ENCODE measurements at regions not wholly inside any gene's neighbourhood (a gene's known extent, or its start where the extent isn't known, plus 50 kb on each side); places are given as distances from the start of the nearest gene placed in this dataset.

GRCh38 chr20:54766483-54766882 is 291.1 kb downstream of the DOK5 start:
- no peak overlapping the region for H2BK15ac ChIP-seq (ENCODE audit: low read depth, low read length)
- H2AFZ ChIP-seq (ENCODE audit: low read length): no peak overlapping the region
- WGBS (ENCODE audit: extremely low coverage, insufficient read length, low lambda C conversion rate): no CpG with 5 or more reads among the region's 2 CpGs
- peaks cover 0 to 3% (median 0%) of the 10 kb centered on the region in 3 experiments; a peak in 1 of 7 replicates for H3K36me3 Mint-ChIP-seq (ENCODE audit: insufficient read depth in 1 of 3, low read depth in 3 of 3)
- H3T11ph ChIP-seq (ENCODE audit: low read length): no peak overlapping the region
- no peak overlapping the region for H3K14ac ChIP-seq (ENCODE audit: insufficient read depth, low read length)
- H3K4me1 ChIP-seq (ENCODE audit: insufficient read depth, low read length): no peaks in the 10 kb centered on the region
- no peaks in the 10 kb centered on the region for H3K9me3 ChIP-seq (ENCODE audit: control insufficient read depth, low read depth, low read length)
- H2BK5ac ChIP-seq (ENCODE audit: insufficient read length, low read length): no peak overlapping the region
- no peaks in the 10 kb centered on the region for H3K79me2 ChIP-seq (ENCODE audit: insufficient read depth, low read length)
- H3K18ac ChIP-seq (ENCODE audit: insufficient read length, low read depth, low read length): no peak overlapping the region
- H3K4ac ChIP-seq (ENCODE audit: low read depth, low read length): no peak overlapping the region
- no peak overlapping the region for H2BK20ac ChIP-seq (ENCODE audit: low read depth, low read length, poor library complexity, severe bottlenecking)
- no peak for TF ChIP-seq CTCF (conservative IDR thresholded peaks at IDR 0.05)
- H4K8ac ChIP-seq (replicated peaks; ENCODE audit: insufficient read length, low read depth, low read length): no peak overlapping the region
- H4K91ac ChIP-seq (ENCODE audit: insufficient read length, low read depth, low read length): no peak overlapping the region
- no peaks in the 10 kb centered on the region for H3K23me2 ChIP-seq (ENCODE audit: insufficient read length, low read depth, low read length, poor library complexity, severe bottlenecking)
- H3K27me3 ChIP-seq (ENCODE audit: insufficient read depth, low read length): no peaks in the 10 kb centered on the region
- H3K4me3 Mint-ChIP-seq: no peak overlapping the region
- H2BK12ac ChIP-seq (ENCODE audit: insufficient read length, low read depth, low read length): no peak overlapping the region
- no peak overlapping the region for H2BK120ac ChIP-seq (ENCODE audit: low read depth, low read length, poor library complexity, severe bottlenecking)
- no peaks in the 10 kb centered on the region for H3K4me1 Mint-ChIP-seq
- H3K27ac ChIP-seq (ENCODE audit: insufficient read length, low read depth, low read length): no peak overlapping the region
- no peaks in the 10 kb centered on the region for H4K20me1 ChIP-seq (ENCODE audit: control insufficient read depth, insufficient read depth, insufficient read length)
- H3K56ac ChIP-seq (ENCODE audit: insufficient read length, low read depth, low read length): no peak overlapping the region
- no peak overlapping the region for H4K5ac ChIP-seq (ENCODE audit: insufficient read length, low read depth, low read length)
- H3K27ac Mint-ChIP-seq: no peak overlapping the region
- no peaks in the 10 kb centered on the region; the same call in 1 of the 2 replicates for H3K27me3 Mint-ChIP-seq (ENCODE audit: low read depth)
- H3K9me3 Mint-ChIP-seq: peaks cover 0 to 5% of the 10 kb centered on the region in 2 experiments; a peak in 3 of 5 replicates
- H2AK5ac ChIP-seq (ENCODE audit: insufficient read length, low read length): no peak overlapping the region
- no peak for DNase-seq
- H3K9ac ChIP-seq (ENCODE audit: extremely low read depth, insufficient read length, low read length): no peak overlapping the region
- H3K4me2 ChIP-seq (ENCODE audit: insufficient read depth, insufficient read length, low read length): no peak overlapping the region
- no peak overlapping the region for H3K23ac ChIP-seq (ENCODE audit: insufficient read length, low read depth, low read length)
- H3K79me1 ChIP-seq (ENCODE audit: insufficient read depth, low read depth, low read length, poor library complexity, severe bottlenecking): no peaks in the 10 kb centered on the region

All from H9 (cell line).